ENCODE measurements at regions not wholly inside any gene's neighbourhood (a gene's known extent, or its start where the extent isn't known, plus 50 kb on each side); places are given as distances from the start of the nearest gene placed in this dataset.

DNA sequence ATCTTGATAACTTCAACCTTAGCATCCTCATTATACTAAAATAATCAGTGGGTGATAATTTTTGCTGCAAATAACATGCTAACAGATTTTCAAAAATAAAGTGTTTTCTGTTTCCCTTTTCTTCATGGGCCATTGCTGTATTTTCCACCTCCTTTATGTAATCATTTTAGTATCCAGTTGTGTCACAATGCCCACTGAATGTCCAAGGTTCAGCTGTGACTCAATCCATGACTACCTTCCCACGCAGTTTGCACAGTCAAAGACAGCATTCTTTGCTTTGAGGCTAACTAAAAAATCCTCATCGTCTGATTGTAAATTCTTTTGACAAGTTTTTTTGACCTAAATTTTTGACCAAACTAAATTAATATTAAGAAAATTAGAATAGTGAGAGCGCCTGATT is 474.1 kb downstream of the FLRT2 start:
- H3K9me3 ChIP-seq (ENCODE audit: control insufficient read depth, insufficient read depth, low read length) = no peaks in the 10 kb centered on the region
- ChIA-PET CTCF (no interaction called here), POLR2A (no interaction called here)
- DNase-seq (ENCODE audit: low read depth, low spot score) = no peak
- TF ChIP-seq, protein P1, sequence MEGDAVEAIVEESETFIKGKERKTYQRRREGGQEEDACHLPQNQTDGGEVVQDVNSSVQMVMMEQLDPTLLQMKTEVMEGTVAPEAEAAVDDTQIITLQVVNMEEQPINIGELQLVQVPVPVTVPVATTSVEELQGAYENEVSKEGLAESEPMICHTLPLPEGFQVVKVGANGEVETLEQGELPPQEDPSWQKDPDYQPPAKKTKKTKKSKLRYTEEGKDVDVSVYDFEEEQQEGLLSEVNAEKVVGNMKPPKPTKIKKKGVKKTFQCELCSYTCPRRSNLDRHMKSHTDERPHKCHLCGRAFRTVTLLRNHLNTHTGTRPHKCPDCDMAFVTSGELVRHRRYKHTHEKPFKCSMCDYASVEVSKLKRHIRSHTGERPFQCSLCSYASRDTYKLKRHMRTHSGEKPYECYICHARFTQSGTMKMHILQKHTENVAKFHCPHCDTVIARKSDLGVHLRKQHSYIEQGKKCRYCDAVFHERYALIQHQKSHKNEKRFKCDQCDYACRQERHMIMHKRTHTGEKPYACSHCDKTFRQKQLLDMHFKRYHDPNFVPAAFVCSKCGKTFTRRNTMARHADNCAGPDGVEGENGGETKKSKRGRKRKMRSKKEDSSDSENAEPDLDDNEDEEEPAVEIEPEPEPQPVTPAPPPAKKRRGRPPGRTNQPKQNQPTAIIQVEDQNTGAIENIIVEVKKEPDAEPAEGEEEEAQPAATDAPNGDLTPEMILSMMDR (IDR thresholded peaks at IDR 0.05; ENCODE audit: low read depth, low read length) = no peak
- no peak overlapping the region for H3K4me3 ChIP-seq (ENCODE audit: low read depth, low read length)
- no peak overlapping the region for H3K27ac ChIP-seq (ENCODE audit: low read depth, low read length)
- H3K27me3 ChIP-seq (ENCODE audit: control insufficient read depth, insufficient read depth, low read length) = no peaks in the 10 kb centered on the region

DNA sequence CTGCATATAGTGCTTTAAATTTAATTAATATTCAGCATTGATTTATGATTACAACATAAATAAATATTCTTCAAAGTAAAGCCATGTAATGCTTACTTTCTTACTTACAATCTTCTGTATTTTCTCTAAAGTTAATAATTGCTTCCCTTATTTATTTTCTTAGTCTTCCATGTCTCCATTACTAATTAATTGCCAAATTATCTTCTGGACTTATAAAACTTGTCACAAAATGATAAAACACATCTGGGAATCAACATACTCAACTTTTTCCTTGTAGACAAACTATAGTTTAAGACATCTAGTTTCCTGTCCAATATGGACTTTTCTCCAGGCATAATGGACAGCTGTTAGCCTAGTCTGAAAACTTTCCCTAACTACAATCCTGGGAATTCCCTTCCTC is 466.6 kb downstream of the FLRT2 start:
- Histone ChIP-seq H3K4me3 (ENCODE audit: low read depth, low read length) (no peak overlapping the region), H3K27ac (ENCODE audit: low read depth, low read length) (no peak overlapping the region), H3K9me3 (ENCODE audit: control insufficient read depth, insufficient read depth, low read length) (no peaks in the 10 kb centered on the region), H3K27me3 (ENCODE audit: control insufficient read depth, insufficient read depth, low read length) (no peaks in the 10 kb centered on the region)
- CTCF ChIA-PET = interaction anchor here (1.6 kb wide), 1 partner anchor 42 kb away, joined by 4 read pairs; no protein-coding TSS in a partner anchor
- TF ChIP-seq, protein P1 (IDR thresholded peaks at IDR 0.05; ENCODE audit: low read depth, low read length) = no peak
- POLR2A ChIA-PET = no interaction called here
- no peak for DNase-seq (ENCODE audit: low read depth, low spot score)

DNA sequence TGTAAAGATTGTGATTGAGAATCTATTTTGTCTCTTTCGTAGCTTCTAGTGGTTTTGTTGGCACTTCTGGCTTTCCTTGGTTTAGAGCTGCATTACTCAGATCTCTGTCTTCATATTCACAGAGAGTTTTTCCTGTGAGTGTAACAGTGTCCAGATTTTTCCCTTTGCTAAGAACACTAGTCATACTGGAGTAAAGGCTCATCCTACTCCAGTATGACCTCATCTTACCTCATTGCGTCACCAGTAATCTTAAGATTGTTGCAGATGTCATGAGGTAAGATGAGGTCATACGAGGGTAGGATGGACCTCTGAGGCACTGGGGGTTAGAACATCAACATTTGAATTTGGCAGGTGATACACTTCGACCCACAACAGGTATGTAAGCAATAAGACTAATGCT is 461.2 kb downstream of the FLRT2 start:
- Histone ChIP-seq H3K27me3 (ENCODE audit: control insufficient read depth, insufficient read depth, low read length) (no peaks in the 10 kb centered on the region), H3K9me3 (ENCODE audit: control insufficient read depth, insufficient read depth, low read length) (no peaks in the 10 kb centered on the region), H3K4me3 (ENCODE audit: low read depth, low read length) (no peak overlapping the region), H3K27ac (ENCODE audit: low read depth, low read length) (no peak overlapping the region)
- no peak for DNase-seq (ENCODE audit: low read depth, low spot score)
- POLR2A ChIA-PET = no interaction called here
- TF ChIP-seq, protein P1 (IDR thresholded peaks at IDR 0.05; ENCODE audit: low read depth, low read length) = no peak
- CTCF ChIA-PET = interaction anchor here (0.6 kb wide), 1 partner anchor 173 kb away, joined by 3 read pairs; no protein-coding TSS in a partner anchor

DNA sequence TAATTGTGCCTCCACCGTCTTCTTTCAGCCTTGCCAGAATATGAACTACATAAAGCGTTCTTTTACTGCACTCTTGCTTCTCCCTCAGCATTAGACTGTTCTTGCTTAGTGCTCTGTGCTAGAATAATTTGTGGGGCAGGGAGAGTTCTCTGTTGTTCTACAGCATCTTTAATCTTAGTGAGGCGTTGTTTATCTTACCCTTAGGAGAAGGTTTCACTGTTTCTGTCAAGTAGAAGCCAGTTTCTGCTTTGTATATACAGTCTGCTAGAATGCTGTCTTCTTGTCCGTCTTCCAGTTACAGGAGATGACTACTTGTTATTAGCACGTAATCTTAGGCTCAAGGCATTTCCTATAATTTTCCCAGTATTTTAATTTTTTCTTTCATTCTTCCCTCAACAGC is 458.0 kb downstream of the FLRT2 start:
- H3K9me3 ChIP-seq (ENCODE audit: control insufficient read depth, insufficient read depth, low read length) = no peaks in the 10 kb centered on the region
- ChIA-PET CTCF (no interaction called here), POLR2A (no interaction called here)
- H3K4me3 ChIP-seq (ENCODE audit: low read depth, low read length) = no peak overlapping the region
- TF ChIP-seq, protein P1 (IDR thresholded peaks at IDR 0.05; ENCODE audit: low read depth, low read length) = no peak
- no peak overlapping the region for H3K27ac ChIP-seq (ENCODE audit: low read depth, low read length)
- no peaks in the 10 kb centered on the region for H3K27me3 ChIP-seq (ENCODE audit: control insufficient read depth, insufficient read depth, low read length)
- DNase-seq (ENCODE audit: low read depth, low spot score) = no peak

DNA sequence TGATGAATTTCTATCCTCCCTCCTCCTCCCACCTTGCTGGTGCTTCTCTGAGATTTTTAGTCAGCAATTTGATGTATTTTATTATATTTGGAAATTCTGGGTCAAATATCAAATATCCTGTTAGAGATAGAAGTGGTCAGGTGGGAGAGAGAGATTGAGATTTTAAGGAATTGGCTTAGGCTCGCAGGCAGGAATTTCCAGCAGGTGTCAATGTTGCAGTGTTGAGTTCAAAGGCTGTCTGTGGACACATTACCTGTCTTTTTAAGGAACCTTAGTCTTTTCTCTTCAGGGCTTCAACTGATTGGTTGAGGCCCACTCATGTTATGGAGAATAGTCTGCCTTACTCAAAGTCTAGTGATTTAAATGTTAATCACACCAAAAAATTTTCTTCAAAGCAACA is 457.3 kb downstream of the FLRT2 start:
- TF ChIP-seq, protein P1 (IDR thresholded peaks at IDR 0.05; ENCODE audit: low read depth, low read length) = no peak
- no peaks in the 10 kb centered on the region for H3K9me3 ChIP-seq (ENCODE audit: control insufficient read depth, insufficient read depth, low read length)
- CTCF ChIA-PET = no interaction called here

More for the DNA sequence above, 457.3 kb downstream of the FLRT2 start:
- DNase-seq (ENCODE audit: low read depth, low spot score) = no peak
- no peaks in the 10 kb centered on the region for H3K27me3 ChIP-seq (ENCODE audit: control insufficient read depth, insufficient read depth, low read length)
- no peak overlapping the region for H3K4me3 ChIP-seq (ENCODE audit: low read depth, low read length)
- POLR2A ChIA-PET = no interaction called here
- H3K27ac ChIP-seq (ENCODE audit: low read depth, low read length) = no peak overlapping the region

Measured in AG04450 (cell line).